Endothelial cell of umbilical vein (primary cell): ENCODE measurements at regions not wholly inside any gene's neighbourhood (a gene's known extent, or its start where the extent isn't known, plus 50 kb on each side); places are given as distances from the start of the nearest gene placed in this dataset.
"Not testable (repeated sequence)": the region's sequence is repeated elsewhere in the genome, so short reads cannot be mapped to it uniquely, and the experiment has no call there.

Source experiments
- BruUV-seq: library from RNA; stranded (reverse); fragments of 400-500 nt; replicated peaks from 2 replicates; lab custom pipeline; 2021; lab: Mats Ljungman, UMichigan
- CTCF ChIA-PET: fragments of 300-600, 350-600 bp; sonication (Branson Sonifier 250); formaldehyde crosslinking; loops from one replicate; lab custom pipeline; 2021; ENCODE audit warnings: antibody characterized with exemption, inconsistent platforms; lab: Charles Lee
- POLR2A ChIA-PET: fragments of 300-600, 350-600 bp; sonication (Branson Sonifier 250); formaldehyde crosslinking; loops from one replicate; lab custom pipeline; 2021; ENCODE audit warnings: antibody characterized with exemption, inconsistent platforms; lab: Charles Lee
- DNase-seq: peaks from one replicate; pipeline ENCODE4 v3.0.0-alpha.2; 2011; ENCODE audit warnings: low read depth, low spot score
- FAIRE-seq: peaks from 2 replicates; lab custom pipeline; 2011; peaks lifted over from hg19 to GRCh38; lab: Jason Lieb, UNC
- H2AFZ ChIP-seq: 2 replicates; pipeline ENCODE4 v1.6.0; 2012; ENCODE audit warnings: low read depth, low read length, control low read depth, inconsistent platforms
- H3K27ac ChIP-seq: 2 replicates; pipeline ENCODE4 v1.5.1; 2011; ENCODE audit warnings: low read depth, mild to moderate bottlenecking, control low read depth, low read length, moderate library complexity; ENCODE audit not compliant: insufficient read depth
- H3K27me3 ChIP-seq, 2 experiments: 2 replicates each; pipeline versions ENCODE4 v1.6.0 to v1.6.1; 2011; ENCODE audit warnings: low read length in 2 of 2, mixed read lengths in 1 of 2; ENCODE audit not compliant: control insufficient read depth in 2 of 2, insufficient read depth in 2 of 2
- H3K36me3 ChIP-seq, 2 experiments: 2 replicates in 1 of 2; 3 replicates in 1 of 2; pipeline ENCODE4 v1.5.1; 2011; ENCODE audit warnings: low read length in 2 of 2, mild to moderate bottlenecking in 1 of 2, moderate library complexity in 1 of 2; ENCODE audit not compliant: control insufficient read depth in 2 of 2, insufficient read depth in 2 of 2; ENCODE audit errors: extremely low read depth in 1 of 2
- H3K4me1 ChIP-seq: 3 replicates; pipeline ENCODE4 v1.5.1; 2011; ENCODE audit warnings: mild to moderate bottlenecking, low read length; ENCODE audit not compliant: control insufficient read depth, insufficient read depth; ENCODE audit errors: extremely low read depth
- H3K4me2 ChIP-seq: 2 replicates; pipeline ENCODE4 v1.6.1; 2011; ENCODE audit warnings: low read length, control low read depth, mixed read lengths; ENCODE audit not compliant: insufficient read depth
- H3K4me3 ChIP-seq, 3 experiments: fragments of 200-600 bp in 1 of 3; sonication (generic), shearing (Covaris generic) in 1 of 3; replicated peaks in 1 of 3; 2 replicates each; pipeline ENCODE4 v1.5.1; 2011 to 2016; ENCODE audit warnings: control low read depth in 3 of 3, low read length in 3 of 3, mild to moderate bottlenecking in 2 of 3, inconsistent platforms in 1 of 3, low read depth in 1 of 3, moderate library complexity in 1 of 3; ENCODE audit not compliant: insufficient read depth in 1 of 3
- H3K79me2 ChIP-seq: 2 replicates; pipeline ENCODE4 v1.6.0; 2012; ENCODE audit warnings: low read length, inconsistent platforms; ENCODE audit not compliant: control insufficient read depth, insufficient read depth
- H3K9ac ChIP-seq: replicated peaks from 2 replicates; pipeline ENCODE3; 2011; ENCODE audit warnings: low read length, control low read depth; ENCODE audit not compliant: insufficient read depth; ENCODE audit errors: extremely low read depth
- H3K9me1 ChIP-seq: replicated peaks from 3 replicates; pipeline ENCODE4 v1.6.0; 2011; ENCODE audit warnings: mild to moderate bottlenecking, low read length; ENCODE audit not compliant: control insufficient read depth, insufficient read depth; ENCODE audit errors: extremely low read depth
- H3K9me3 ChIP-seq: replicated peaks from 2 replicates; pipeline ENCODE4 v1.5.1; 2012; ENCODE audit warnings: low read length, inconsistent platforms; ENCODE audit not compliant: control insufficient read depth, insufficient read depth
- H4K20me1 ChIP-seq: replicated peaks from 2 replicates; pipeline ENCODE3; 2011; ENCODE audit warnings: mild to moderate bottlenecking, low read length; ENCODE audit not compliant: control insufficient read depth, insufficient read depth; ENCODE audit errors: extremely low read depth
- CTCF ChIP-seq, 2 donors: IDR thresholded peaks; 1 replicate in 1 of 2; 2 replicates in 1 of 2; pipeline ENCODE4 v1.5.1; 2011; ENCODE audit warnings: low read length in 2 of 2, mild to moderate bottlenecking in 2 of 2, moderate library complexity in 2 of 2, control low read depth in 1 of 2, inconsistent platforms in 1 of 2, low read depth in 1 of 2; ENCODE audit not compliant: insufficient read depth in 1 of 2; ENCODE audit errors: extremely low read depth in 1 of 2
- EZH2 ChIP-seq: IDR thresholded peaks from 2 replicates; pipeline ENCODE4 v1.6.1; 2012; ENCODE audit warnings: borderline replicate concordance, low read depth, mild to moderate bottlenecking, moderate library complexity, low read length, inconsistent platforms; ENCODE audit not compliant: severe bottlenecking
- FOS ChIP-seq: IDR thresholded peaks from 2 replicates; pipeline ENCODE4 v1.6.1; 2011; ENCODE audit warnings: mild to moderate bottlenecking, low read length, moderate library complexity, borderline replicate concordance; ENCODE audit not compliant: insufficient read depth
- GATA2 ChIP-seq: IDR thresholded peaks from 2 replicates; pipeline ENCODE4 v1.7.0; 2011; ENCODE audit warnings: low read depth, mild to moderate bottlenecking, moderate library complexity, mixed read lengths, low read length; ENCODE audit not compliant: insufficient read length, insufficient read depth
- JUN ChIP-seq: IDR thresholded peaks from 2 replicates; pipeline ENCODE4 v1.6.1; 2011; ENCODE audit warnings: borderline replicate concordance, low read depth; ENCODE audit not compliant: insufficient read length, insufficient read depth
- MAX ChIP-seq: IDR thresholded peaks from 2 replicates; pipeline ENCODE4 v1.6.1; 2011; ENCODE audit not compliant: insufficient read depth, insufficient read length
- MYC ChIP-seq: IDR thresholded peaks from one replicate; pipeline ENCODE4 v1.6.1; 2011; ENCODE audit warnings: mild to moderate bottlenecking, low read depth, low read length
- POLR2A ChIP-seq: IDR thresholded peaks from 2 replicates; pipeline ENCODE4 v1.6.1; 2012; ENCODE audit warnings: low read depth, mild to moderate bottlenecking, control low read depth, low read length
- POLR2AphosphoS5 ChIP-seq: IDR thresholded peaks from 2 replicates; pipeline ENCODE4 v1.6.1; 2012; ENCODE audit warnings: low read depth, mild to moderate bottlenecking, control low read depth, low read length, moderate library complexity; ENCODE audit not compliant: insufficient read depth
- dilution Hi-C: fragments of 300-500 bp; cut with MboI; formaldehyde crosslinking; loops from one replicate; pipeline ENCODE4 v1.15.0; 2019; ENCODE audit warnings: low sequenced_read_pairs; ENCODE audit not compliant: extremely low pct_ligation_motif_present
- intact Hi-C: fragments of 100-400 bp; cut with micrococcal nuclease; formaldehyde crosslinking; loops from one replicate; pipeline ENCODE4 v1.10.0; 2022

- FAIRE-seq, BruUV-seq: not testable (repeated sequence)
Measured at GRCh38 chr5:148889936-148890335, 63.5 kb downstream of the ADRB2 start.

GRCh38 chr5:148895441-148895840, 69.0 kb downstream of the ADRB2 start:
- DNase-seq, H3K4me3 ChIP-seq, dilution Hi-C loops, H3K9me1 ChIP-seq, H3K36me3 ChIP-seq, H3K27ac ChIP-seq, H3K27me3 ChIP-seq, H3K9ac ChIP-seq, H4K20me1 ChIP-seq, H3K79me2 ChIP-seq, BruUV-seq, H3K4me1 ChIP-seq, H3K9me3 ChIP-seq, H3K4me2 ChIP-seq, FAIRE-seq, POLR2A ChIA-PET, H2AFZ ChIP-seq, intact Hi-C loops: not testable (repeated sequence)
- CTCF ChIA-PET, result interaction anchor here (0.7 to 1.0 kb wide), 2 partner anchors 45 to 720 kb away, joined by 3 read pairs; no protein-coding TSS in a partner anchor

More at GRCh38 chr5:148889936-148890335, 63.5 kb downstream of the ADRB2 start:
- H3K4me3 ChIP-seq, DNase-seq, H4K20me1 ChIP-seq, H3K4me2 ChIP-seq, H3K9me1 ChIP-seq, H3K9ac ChIP-seq, H3K79me2 ChIP-seq, H3K27me3 ChIP-seq, dilution Hi-C loops, H3K36me3 ChIP-seq, H3K27ac ChIP-seq, H3K4me1 ChIP-seq, H3K9me3 ChIP-seq, H2AFZ ChIP-seq, POLR2A ChIA-PET, CTCF ChIA-PET, intact Hi-C loops: not testable (repeated sequence)

- no peak overlapping the region for H3K4me2 ChIP-seq
- no peaks in the 10 kb centered on the region for H3K4me1 ChIP-seq
- no peak overlapping the region for H2AFZ ChIP-seq
- H4K20me1 ChIP-seq, result no peaks in the 10 kb centered on the region
- dilution Hi-C loops (no loop called here), intact Hi-C loops (no loop called here)
- FAIRE-seq (no peak), DNase-seq (no peak)
- POLR2A ChIA-PET, result no interaction called here
- H3K27me3 ChIP-seq, result peaks cover 0 to 3% of the 10 kb centered on the region in 2 experiments
- no peak overlapping the region for H3K9ac ChIP-seq
- no peaks in the 10 kb centered on the region for H3K9me3 ChIP-seq
- H3K79me2 ChIP-seq, result no peaks in the 10 kb centered on the region
- no TSS peak for BruUV-seq
- CTCF ChIA-PET, result interaction anchor here (1.6 kb wide), 1 partner anchor 217 kb away, joined by 4 read pairs; no protein-coding TSS in a partner anchor
- no peak overlapping the region for H3K4me3 ChIP-seq
- H3K36me3 ChIP-seq, result no peaks in the 10 kb centered on the region
- no peaks in the 10 kb centered on the region for H3K9me1 ChIP-seq
- no peak for TF ChIP-seq JUN
- no peak for TF ChIP-seq EZH2
- no peak for TF ChIP-seq FOS
- TF ChIP-seq GATA2, result no peak
- no peak for TF ChIP-seq CTCF (IDR thresholded peaks at IDR 0.05; ENCODE audit: extremely low read depth in 1 of 2, insufficient read depth in 1 of 2, low read depth in 1 of 2, low read length in 2 of 2)
- no peak for TF ChIP-seq POLR2AphosphoS5
- TF ChIP-seq MYC, result no peak
- TF ChIP-seq MAX, result no peak
- TF ChIP-seq POLR2A, result no peak
- no peak overlapping the region for H3K27ac ChIP-seq
Measured at GRCh38 chr5:148897842-148898241, 71.4 kb downstream of the ADRB2 start.
